Neural cell (in vitro differentiated cells): ENCODE measurements at regions not wholly inside any gene's neighbourhood (a gene's known extent, or its start where the extent isn't known, plus 50 kb on each side); places are given as distances from the start of the nearest gene placed in this dataset.

Experiments used
- EP300 ChIP-seq: fragments of 450-650 bp; conservative IDR thresholded peaks from 2 replicates; pipeline ENCODE4 v1.6.1; 2014; ENCODE audit warnings: antibody characterized with exemption, mild to moderate bottlenecking, moderate library complexity; ENCODE audit not compliant: poor library complexity, severe bottlenecking
- MXI1 ChIP-seq: fragments of 450-650 bp; conservative IDR thresholded peaks from 2 replicates; pipeline ENCODE4 v1.6.1; 2014; ENCODE audit warnings: antibody characterized with exemption, mild to moderate bottlenecking; ENCODE audit not compliant: poor library complexity, severe bottlenecking

- no peak for TF ChIP-seq EP300
- TF ChIP-seq MXI1 = no peak
Observed at GRCh38 chr12:14308516-14308915, 57.0 kb upstream of the ATF7IP start.
